T-helper 17 cell (primary cell): ENCODE measurements at regions not wholly inside any gene's neighbourhood (a gene's known extent, or its start where the extent isn't known, plus 50 kb on each side); places are given as distances from the start of the nearest gene placed in this dataset.

Source experiments
- ATAC-seq: fragments of 150-1000 bp; cut with Tn5 transposase; 2 replicates; pipeline ENCODE4 v1.10.0; 2021; ENCODE audit warnings: mild to moderate bottlenecking, moderate library complexity
- DNase-seq, 3 donors: peaks; one replicate each; pipeline versions ENCODE4 v3.0.0 to v3.0.0-alpha.2; 2020 to 2021
- H3K9me3 ChIP-seq: one replicate; pipeline ENCODE4 v1.7.0; 2013; ENCODE audit warnings: low read length, mild to moderate bottlenecking; ENCODE audit not compliant: control insufficient read depth, poor library complexity, severe bottlenecking
- H3K27ac Mint-ChIP-seq: one replicate; pipeline ENCODE4 v1.8.0; 2022; ENCODE audit warnings: mild to moderate bottlenecking, moderate library complexity, mixed read lengths
- H3K27me3 Mint-ChIP-seq: one replicate; pipeline ENCODE4 v1.8.0; 2022; ENCODE audit warnings: mixed read lengths
- H3K36me3 Mint-ChIP-seq: one replicate; pipeline ENCODE4 v1.8.0; 2022; ENCODE audit warnings: low read depth, mixed read lengths
- H3K4me1 Mint-ChIP-seq: one replicate; pipeline ENCODE4 v1.8.0; 2022; ENCODE audit warnings: mild to moderate bottlenecking, mixed read lengths
- H3K4me3 Mint-ChIP-seq: one replicate; pipeline ENCODE4 v1.8.0; 2022; ENCODE audit warnings: mild to moderate bottlenecking, moderate library complexity, mixed read lengths

DNA sequence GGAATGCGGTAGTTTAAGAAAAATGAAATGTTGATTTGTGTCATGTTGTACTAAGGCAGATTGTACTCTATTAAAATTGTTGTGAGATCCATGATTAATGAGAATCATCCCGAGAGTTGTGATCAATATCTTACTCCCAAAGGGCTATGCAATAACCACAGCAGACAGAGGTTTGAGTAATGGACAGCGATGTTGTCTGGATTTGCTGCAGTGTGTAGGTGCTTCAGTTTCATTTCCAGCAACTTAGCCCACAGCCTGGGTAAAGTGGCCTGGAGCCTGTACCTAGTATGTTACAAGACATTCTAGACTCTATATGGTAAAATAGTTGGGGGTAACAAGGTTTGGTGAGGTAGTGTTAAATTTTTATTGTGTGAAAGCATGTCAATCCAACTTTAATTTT, 794.3 kb upstream of the CDH7 start:
- ATAC-seq (no peak), DNase-seq (no peak)
- no peaks in the 10 kb centered on the region for H3K4me1 Mint-ChIP-seq
- H3K27me3 Mint-ChIP-seq = no peaks in the 10 kb centered on the region
- no peaks in the 10 kb centered on the region for H3K9me3 ChIP-seq
- H3K27ac Mint-ChIP-seq = no peak overlapping the region
- no peak overlapping the region for H3K4me3 Mint-ChIP-seq
- H3K36me3 Mint-ChIP-seq = no peaks in the 10 kb centered on the region

DNA sequence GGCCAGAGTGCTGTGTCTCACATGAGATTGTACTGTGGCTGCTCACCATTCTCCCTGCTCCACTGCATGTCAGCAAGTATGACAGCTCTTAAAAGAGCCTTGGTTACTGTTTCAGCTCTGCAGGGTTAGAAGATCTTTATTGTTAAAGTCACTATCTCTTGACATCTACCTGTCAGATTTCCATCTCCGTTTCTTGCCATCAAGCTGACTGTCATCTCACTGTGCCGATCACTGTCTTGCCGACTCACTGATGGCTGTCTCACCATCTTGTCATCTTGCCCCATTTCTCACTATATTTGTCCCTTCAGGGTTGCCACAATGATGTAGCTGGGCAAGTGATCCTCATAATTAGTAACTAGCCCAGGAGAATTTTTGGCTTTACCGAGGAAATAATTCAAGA, 800.9 kb upstream of the CDH7 start:
- DNase-seq (no peak), ATAC-seq (no peak)
- H3K4me1 Mint-ChIP-seq = no peaks in the 10 kb centered on the region
- no peak overlapping the region for H3K4me3 Mint-ChIP-seq
- no peaks in the 10 kb centered on the region for H3K36me3 Mint-ChIP-seq
- no peaks in the 10 kb centered on the region for H3K27me3 Mint-ChIP-seq
- no peaks in the 10 kb centered on the region for H3K9me3 ChIP-seq
- no peak overlapping the region for H3K27ac Mint-ChIP-seq

DNA sequence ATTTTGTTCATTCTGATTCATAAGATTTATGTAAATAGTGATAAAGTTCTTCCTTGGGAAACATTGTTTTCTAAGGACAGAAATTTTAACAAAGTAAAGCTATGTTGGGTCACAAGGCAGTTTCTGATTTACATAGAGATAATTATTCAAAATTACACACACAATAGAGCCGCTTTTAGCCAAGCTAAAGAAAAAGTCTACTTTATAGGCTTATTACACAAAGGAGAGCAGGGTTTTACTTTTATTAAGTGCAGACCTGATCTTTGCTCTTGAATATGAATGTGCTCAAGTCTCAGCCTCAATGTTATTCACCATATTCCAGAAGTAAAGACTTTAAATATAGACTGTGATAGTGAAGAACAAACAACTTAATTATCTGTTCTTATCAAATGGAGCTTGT, 787.8 kb upstream of the LINC00305 start:
- Mint-ChIP-seq H3K36me3 (no peaks in the 10 kb centered on the region), H3K4me1 (no peaks in the 10 kb centered on the region), H3K4me3 (no peak overlapping the region), H3K27ac (no peak overlapping the region), H3K27me3 (no peaks in the 10 kb centered on the region)
- DNase-seq (no peak), ATAC-seq (no peak)
- H3K9me3 ChIP-seq = no peaks in the 10 kb centered on the region

DNA sequence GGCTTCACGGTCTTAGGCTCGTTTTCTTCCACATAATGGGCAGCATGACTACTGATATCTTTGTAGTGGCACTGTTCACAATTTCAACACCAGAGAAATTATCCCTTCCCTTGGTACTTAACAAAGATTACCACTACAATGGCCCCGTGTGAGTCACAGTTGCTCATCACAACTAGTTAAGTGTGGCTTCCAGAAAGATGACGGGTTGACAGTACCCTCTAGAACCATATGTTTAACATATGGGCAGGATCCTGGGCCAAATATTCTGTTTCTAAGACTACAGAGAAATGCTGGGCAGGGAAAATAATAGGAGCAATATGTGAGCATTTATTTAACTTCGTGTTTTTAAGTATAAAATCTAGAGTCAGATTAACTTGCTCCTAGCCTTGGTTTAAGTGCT, 780.1 kb upstream of the LINC00305 start:
- H3K27me3 Mint-ChIP-seq = no peaks in the 10 kb centered on the region
- no peaks in the 10 kb centered on the region for H3K4me1 Mint-ChIP-seq
- H3K4me3 Mint-ChIP-seq = no peak overlapping the region
- H3K27ac Mint-ChIP-seq = no peak overlapping the region
- ATAC-seq (no peak), DNase-seq (no peak)
- no peaks in the 10 kb centered on the region for H3K36me3 Mint-ChIP-seq
- no peaks in the 10 kb centered on the region for H3K9me3 ChIP-seq

DNA sequence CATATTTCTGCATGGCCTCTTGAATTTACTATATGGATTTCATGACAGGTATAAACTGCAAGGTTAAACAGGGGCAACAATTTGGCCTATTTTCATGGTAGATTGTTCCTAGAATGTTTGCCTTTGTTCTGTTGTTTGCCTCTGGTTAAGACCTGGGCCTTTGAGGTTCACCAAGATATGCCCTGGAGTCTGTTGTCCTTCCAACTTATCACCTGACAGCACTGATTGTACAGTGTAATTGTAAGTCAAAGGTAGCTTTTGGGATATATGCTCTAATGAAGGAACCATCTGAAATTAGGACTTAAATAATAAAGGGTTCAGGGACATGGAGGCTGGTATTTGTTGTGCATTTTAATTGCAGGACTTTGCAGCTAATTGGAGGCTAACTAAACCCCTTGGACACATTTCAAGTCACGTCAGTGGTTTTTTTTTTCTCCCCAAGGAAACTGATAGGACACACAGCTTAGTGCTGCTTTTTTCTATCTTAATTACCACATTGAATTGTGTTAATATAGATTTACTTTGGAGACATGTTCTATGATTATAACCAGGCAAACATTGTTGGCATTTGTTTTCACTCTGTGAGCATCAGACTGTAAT, 771.2 kb upstream of the LINC00305 start:
- no peak overlapping the region for H3K4me3 Mint-ChIP-seq
- no peak for DNase-seq
- H3K27ac Mint-ChIP-seq = no peak overlapping the region
- no peaks in the 10 kb centered on the region for H3K27me3 Mint-ChIP-seq
- no peaks in the 10 kb centered on the region for H3K4me1 Mint-ChIP-seq
- ATAC-seq = no peak
- peaks cover 4% of the 10 kb centered on the region for H3K9me3 ChIP-seq
- H3K36me3 Mint-ChIP-seq = no peaks in the 10 kb centered on the region

DNA sequence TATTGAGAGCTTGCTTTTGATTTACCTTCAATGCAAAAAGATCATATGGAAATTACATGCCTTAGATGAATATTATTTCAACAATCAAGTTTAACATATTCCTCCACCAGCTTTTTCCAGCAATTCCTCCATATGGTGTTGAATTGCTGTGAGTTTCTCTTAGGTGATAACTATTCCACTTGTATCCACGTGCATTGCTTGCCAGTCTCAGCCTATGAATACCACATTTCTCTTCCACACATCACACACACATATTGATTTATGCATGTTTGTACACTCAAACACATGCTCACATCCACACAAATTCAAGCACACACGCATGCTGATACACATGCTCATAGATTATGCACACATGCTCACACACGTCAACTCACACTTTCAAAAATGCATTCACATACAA, 770.0 kb upstream of the LINC00305 start:
- no peak for DNase-seq
- H3K9me3 ChIP-seq = peaks cover 4% of the 10 kb centered on the region
- H3K27ac Mint-ChIP-seq = no peak overlapping the region
- no peak for ATAC-seq
- no peaks in the 10 kb centered on the region for H3K4me1 Mint-ChIP-seq
- no peak overlapping the region for H3K4me3 Mint-ChIP-seq
- H3K36me3 Mint-ChIP-seq = no peaks in the 10 kb centered on the region
- no peaks in the 10 kb centered on the region for H3K27me3 Mint-ChIP-seq

DNA sequence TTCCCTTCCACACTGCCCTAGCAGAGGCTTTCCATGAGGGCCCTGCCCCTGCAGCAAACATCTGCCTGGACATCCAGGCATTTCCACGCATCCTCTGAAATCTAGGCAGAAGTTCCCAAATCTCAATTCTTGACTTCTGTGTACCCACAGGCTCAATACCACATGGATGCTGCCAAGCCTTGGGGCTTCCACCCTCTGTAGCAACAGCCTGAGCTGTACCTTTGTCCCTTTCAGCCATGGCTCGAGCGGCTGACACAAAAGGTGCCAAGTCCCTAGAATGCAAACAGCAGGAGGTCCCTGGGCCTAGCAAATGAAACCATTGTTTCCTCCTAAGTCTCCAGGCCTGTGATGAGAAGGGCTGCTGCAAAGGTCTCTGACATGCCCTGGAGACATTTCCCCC, 744.5 kb upstream of the LINC00305 start:
- no peak for ATAC-seq

DNA sequence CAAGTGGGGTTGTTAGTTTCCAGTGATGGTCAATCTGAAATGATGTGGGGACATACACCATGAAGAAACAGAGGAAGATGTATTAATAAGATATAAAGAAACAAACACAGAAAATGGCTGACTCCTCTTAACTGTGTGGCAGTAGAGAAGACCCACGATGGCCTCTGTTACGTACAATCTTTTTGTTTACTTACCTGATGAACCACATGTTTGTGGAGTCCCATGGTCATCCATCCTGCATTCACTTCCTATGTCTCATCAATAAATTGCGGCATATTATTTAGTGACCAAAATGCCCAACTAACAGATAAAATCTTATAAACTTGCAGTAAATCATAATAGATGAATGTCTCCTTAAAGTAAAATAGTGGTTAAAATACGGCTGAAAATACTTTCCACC, 740.1 kb upstream of the LINC00305 start:
- no peak for ATAC-seq
- DNase-seq = no peak
- H3K27me3 Mint-ChIP-seq = no peaks in the 10 kb centered on the region
- no peaks in the 10 kb centered on the region for H3K9me3 ChIP-seq
- no peaks in the 10 kb centered on the region for H3K36me3 Mint-ChIP-seq
- H3K4me1 Mint-ChIP-seq = no peaks in the 10 kb centered on the region
- H3K4me3 Mint-ChIP-seq = no peak overlapping the region
- H3K27ac Mint-ChIP-seq = no peak overlapping the region

More for the DNA sequence above, 744.5 kb upstream of the LINC00305 start:
- Mint-ChIP-seq H3K36me3 (no peaks in the 10 kb centered on the region), H3K4me1 (no peaks in the 10 kb centered on the region), H3K27me3 (no peaks in the 10 kb centered on the region), H3K4me3 (no peak overlapping the region), H3K27ac (no peak overlapping the region)
- no peak for DNase-seq
- H3K9me3 ChIP-seq = no peaks in the 10 kb centered on the region

DNA sequence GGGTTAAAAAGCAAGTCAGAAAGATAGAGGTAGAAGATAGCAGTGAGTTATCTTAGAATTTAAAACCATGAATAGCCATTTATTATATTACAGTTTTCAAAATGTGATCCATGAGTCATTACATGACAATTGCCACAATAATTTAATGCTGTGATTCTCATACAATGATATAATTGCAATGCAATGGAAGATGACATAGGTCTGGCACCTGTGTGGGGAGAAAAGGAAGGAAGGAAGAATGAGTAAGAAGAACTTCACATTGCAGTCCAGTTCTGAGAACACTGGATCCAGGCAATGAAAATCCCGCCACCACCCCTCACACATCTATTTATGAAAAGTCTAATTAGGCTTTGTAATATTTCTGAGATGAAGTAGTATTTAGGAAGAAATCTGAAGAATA, 738.1 kb upstream of the LINC00305 start:
- no peak overlapping the region for H3K4me3 Mint-ChIP-seq
- H3K36me3 Mint-ChIP-seq = no peaks in the 10 kb centered on the region
- no peaks in the 10 kb centered on the region for H3K27me3 Mint-ChIP-seq
- H3K4me1 Mint-ChIP-seq = no peaks in the 10 kb centered on the region
- DNase-seq = no peak
- no peak overlapping the region for H3K27ac Mint-ChIP-seq
- peaks cover 3% of the 10 kb centered on the region for H3K9me3 ChIP-seq
- ATAC-seq = no peak

DNA sequence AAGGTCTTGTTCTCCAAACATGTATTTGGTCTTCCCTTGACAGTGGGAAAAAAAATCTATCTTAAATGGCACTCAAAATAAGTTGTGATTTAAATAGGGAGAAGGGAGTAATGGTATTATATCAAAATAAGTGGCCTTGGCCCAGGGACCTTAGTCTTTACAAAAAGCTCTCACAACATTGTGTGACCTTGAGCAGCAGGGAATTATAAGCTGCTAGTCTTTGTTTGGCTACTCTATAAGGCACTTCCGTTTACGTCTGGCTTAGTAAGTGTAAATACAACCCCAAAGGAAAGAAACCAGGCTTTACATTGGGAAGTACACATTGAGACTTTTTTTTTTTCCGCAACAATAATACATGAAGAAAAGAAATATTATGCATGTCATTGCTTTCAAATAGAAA, 734.0 kb upstream of the LINC00305 start:
- Mint-ChIP-seq H3K4me1 (no peaks in the 10 kb centered on the region), H3K36me3 (no peaks in the 10 kb centered on the region), H3K27ac (no peak overlapping the region), H3K27me3 (no peaks in the 10 kb centered on the region), H3K4me3 (no peak overlapping the region)
- H3K9me3 ChIP-seq = peaks cover 3% of the 10 kb centered on the region
- no peak for ATAC-seq
- no peak for DNase-seq

DNA sequence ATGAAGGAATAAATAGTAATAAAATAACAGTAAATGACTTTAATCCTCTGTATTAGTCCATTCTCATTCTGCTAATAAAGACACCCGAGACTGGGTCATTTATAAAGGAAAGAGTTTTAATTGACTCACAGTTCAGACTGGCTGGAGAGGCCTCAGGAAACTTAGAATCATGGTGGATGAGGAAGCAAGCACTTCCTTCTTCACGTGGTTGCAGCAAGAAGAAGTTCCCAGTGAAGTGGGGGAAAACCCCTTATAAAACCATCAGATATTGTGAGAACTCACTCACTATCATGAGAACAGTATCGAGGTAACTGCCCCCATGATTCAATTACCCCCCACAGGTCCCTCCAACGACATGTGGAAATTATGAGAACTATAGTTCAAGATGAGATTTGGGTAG, 727.9 kb upstream of the LINC00305 start:
- H3K4me3 Mint-ChIP-seq = no peak overlapping the region
- no peaks in the 10 kb centered on the region for H3K4me1 Mint-ChIP-seq
- no peaks in the 10 kb centered on the region for H3K27me3 Mint-ChIP-seq
- no peak for DNase-seq
- no peak for ATAC-seq
- no peaks in the 10 kb centered on the region for H3K36me3 Mint-ChIP-seq
- H3K9me3 ChIP-seq = no peaks in the 10 kb centered on the region
- no peak overlapping the region for H3K27ac Mint-ChIP-seq

DNA sequence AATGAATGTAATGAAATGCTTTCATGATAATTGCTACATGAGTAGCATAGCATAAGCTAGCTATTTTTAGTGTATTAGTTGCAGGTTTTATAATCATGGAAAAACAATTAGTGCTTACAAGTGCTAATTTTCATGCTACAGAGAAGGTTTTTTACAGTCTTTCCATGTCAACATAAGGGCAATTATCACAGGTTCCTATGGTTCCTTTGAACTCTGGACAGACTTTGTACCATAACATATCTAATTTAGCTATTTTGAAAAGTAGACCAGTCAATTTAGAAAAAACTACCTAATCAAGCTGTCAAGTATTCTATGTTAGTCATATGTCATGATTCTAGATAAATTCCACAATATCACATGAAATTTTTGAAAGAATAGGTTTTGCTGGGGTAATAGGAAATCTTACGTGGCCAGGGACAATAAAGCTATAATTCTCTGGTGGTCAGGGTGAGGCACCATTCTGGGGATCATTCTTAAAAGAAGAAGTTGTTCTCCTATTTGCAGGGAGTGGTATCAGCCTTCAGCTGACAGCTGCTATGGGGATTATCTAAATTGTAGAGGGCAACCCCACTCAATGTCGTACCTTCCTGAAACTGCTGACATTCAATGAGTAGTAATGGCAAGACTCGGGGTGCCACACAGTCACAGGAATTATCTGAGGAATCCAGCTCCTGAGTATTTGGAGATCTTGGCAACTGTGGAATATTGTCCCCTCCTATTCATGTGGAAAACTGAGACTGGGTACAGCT, 724.0 kb upstream of the LINC00305 start:
- H3K27ac Mint-ChIP-seq = no peak overlapping the region
- no peaks in the 10 kb centered on the region for H3K36me3 Mint-ChIP-seq
- H3K4me1 Mint-ChIP-seq = no peaks in the 10 kb centered on the region
- no peak overlapping the region for H3K4me3 Mint-ChIP-seq
- no peaks in the 10 kb centered on the region for H3K27me3 Mint-ChIP-seq
- no peak for ATAC-seq
- no peak for DNase-seq
- H3K9me3 ChIP-seq = no peaks in the 10 kb centered on the region

DNA sequence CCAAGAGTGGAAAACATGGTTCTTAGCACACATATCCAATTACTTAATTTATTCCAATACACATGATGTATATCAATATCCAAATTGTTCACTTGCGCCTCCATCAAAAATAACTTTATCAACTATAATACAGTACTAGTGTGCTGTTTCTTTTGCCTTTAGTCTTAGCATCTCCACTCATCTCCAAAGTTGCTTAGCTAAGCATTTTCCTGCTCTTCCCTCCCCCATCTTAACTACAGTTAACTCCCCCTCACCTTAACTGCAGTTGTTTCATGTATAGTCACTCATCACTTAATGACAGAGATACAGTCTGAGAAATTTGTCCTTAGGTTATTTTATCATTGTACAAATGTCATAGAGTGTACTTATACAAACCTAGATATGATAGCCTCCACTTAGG, 705.2 kb upstream of the LINC00305 start:
- Mint-ChIP-seq H3K4me1 (no peaks in the 10 kb centered on the region), H3K36me3 (no peaks in the 10 kb centered on the region), H3K27me3 (no peaks in the 10 kb centered on the region), H3K4me3 (no peak overlapping the region), H3K27ac (no peak overlapping the region)
- ATAC-seq = no peak
- no peak for DNase-seq
- H3K9me3 ChIP-seq = no peaks in the 10 kb centered on the region

DNA sequence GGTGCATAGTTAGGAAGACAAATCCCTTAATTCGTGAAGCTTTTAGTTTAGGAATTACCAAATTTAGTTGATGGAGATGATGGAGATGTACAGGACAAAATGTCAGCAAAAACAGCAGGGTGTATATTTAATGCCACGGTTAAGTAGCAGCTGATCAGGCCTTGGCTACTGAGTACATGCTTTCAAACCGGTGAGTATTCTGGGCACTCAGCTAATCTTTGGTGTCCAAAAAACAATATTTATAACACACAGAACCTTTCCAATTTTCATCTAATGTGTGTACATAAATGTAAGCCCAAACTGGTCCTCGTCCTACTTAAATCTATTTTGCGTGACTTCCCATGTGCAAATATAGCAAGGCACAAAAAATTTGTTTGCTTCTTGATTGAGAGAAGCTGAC, 703.4 kb upstream of the LINC00305 start:
- Mint-ChIP-seq H3K36me3 (no peaks in the 10 kb centered on the region), H3K4me1 (no peaks in the 10 kb centered on the region), H3K27ac (no peak overlapping the region), H3K27me3 (no peaks in the 10 kb centered on the region), H3K4me3 (no peak overlapping the region)
- no peaks in the 10 kb centered on the region for H3K9me3 ChIP-seq
- no peak for DNase-seq
- ATAC-seq = no peak
